SK-N-SH treated with all-trans-retinoic acid at 6 μM for 48 hours (cell line): ENCODE measurements at regions not wholly inside any gene's neighbourhood (a gene's known extent, or its start where the extent isn't known, plus 50 kb on each side); places are given as distances from the start of the nearest gene placed in this dataset.

Source experiments
- ARNTL ChIP-seq: fragments of 450-650 bp; formaldehyde crosslinking; IDR thresholded peaks from 2 replicates; pipeline ENCODE4 v1.5.0; 2020; ENCODE audit warnings: low read depth, mild to moderate bottlenecking, moderate library complexity, borderline replicate concordance
- CREB5 ChIP-seq: fragments of 250-450 bp; sonication (Bioruptor Pico); IDR thresholded peaks from 2 replicates; pipeline ENCODE4 v1.5.1; 2020; ENCODE audit warnings: low read depth, mild to moderate bottlenecking, moderate library complexity
- CSDC2 ChIP-seq: fragments of 250-450 bp; sonication (Bioruptor Pico); IDR thresholded peaks from 2 replicates; pipeline ENCODE4 v1.5.0; 2020; ENCODE audit warnings: mild to moderate bottlenecking, moderate library complexity
- OSR1 ChIP-seq: fragments of 250-450 bp; sonication (Bioruptor Pico); IDR thresholded peaks from 2 replicates; pipeline ENCODE4 v1.8.0; 2022; ENCODE audit warnings: moderate library complexity, mild to moderate bottlenecking, inconsistent platforms
- PATZ1 ChIP-seq: fragments of 250-450 bp; sonication (Bioruptor Pico); IDR thresholded peaks from 2 replicates; pipeline ENCODE4 v1.8.0; 2020; ENCODE audit warnings: mild to moderate bottlenecking, moderate library complexity, borderline replicate concordance
- RARB ChIP-seq: fragments of 250-450 bp; sonication (Bioruptor Pico); IDR thresholded peaks from 2 replicates; pipeline ENCODE4 v1.8.0; 2021; ENCODE audit warnings: mild to moderate bottlenecking, moderate library complexity
- SNAI2 ChIP-seq: fragments of 250-450 bp; sonication (Bioruptor Pico); IDR thresholded peaks from 2 replicates; pipeline ENCODE4 v1.5.0; 2020; ENCODE audit warnings: mild to moderate bottlenecking, moderate library complexity
- TCF4 ChIP-seq: fragments of 250-450 bp; sonication (Bioruptor Pico); IDR thresholded peaks from 2 replicates; pipeline ENCODE4 v1.8.0; 2021; ENCODE audit warnings: mild to moderate bottlenecking, moderate library complexity, borderline replicate concordance
- ZFP30 ChIP-seq: fragments of 450-650 bp; formaldehyde crosslinking; IDR thresholded peaks from 2 replicates; pipeline ENCODE4 v1.5.0; 2022; ENCODE audit warnings: mild to moderate bottlenecking, moderate library complexity
- ZNF8 ChIP-seq: fragments of 450-650 bp; formaldehyde crosslinking; IDR thresholded peaks from 2 replicates; pipeline ENCODE4 v1.5.0; 2020; ENCODE audit warnings: mild to moderate bottlenecking, moderate library complexity
- TF ChIP-seq, protein P1 (sequence below): fragments of 250-450 bp; sonication (Bioruptor Pico); IDR thresholded peaks from 2 replicates; pipeline ENCODE4 v1.8.0; 2021; ENCODE audit warnings: low read depth, mild to moderate bottlenecking, moderate library complexity, borderline replicate concordance

DNA sequence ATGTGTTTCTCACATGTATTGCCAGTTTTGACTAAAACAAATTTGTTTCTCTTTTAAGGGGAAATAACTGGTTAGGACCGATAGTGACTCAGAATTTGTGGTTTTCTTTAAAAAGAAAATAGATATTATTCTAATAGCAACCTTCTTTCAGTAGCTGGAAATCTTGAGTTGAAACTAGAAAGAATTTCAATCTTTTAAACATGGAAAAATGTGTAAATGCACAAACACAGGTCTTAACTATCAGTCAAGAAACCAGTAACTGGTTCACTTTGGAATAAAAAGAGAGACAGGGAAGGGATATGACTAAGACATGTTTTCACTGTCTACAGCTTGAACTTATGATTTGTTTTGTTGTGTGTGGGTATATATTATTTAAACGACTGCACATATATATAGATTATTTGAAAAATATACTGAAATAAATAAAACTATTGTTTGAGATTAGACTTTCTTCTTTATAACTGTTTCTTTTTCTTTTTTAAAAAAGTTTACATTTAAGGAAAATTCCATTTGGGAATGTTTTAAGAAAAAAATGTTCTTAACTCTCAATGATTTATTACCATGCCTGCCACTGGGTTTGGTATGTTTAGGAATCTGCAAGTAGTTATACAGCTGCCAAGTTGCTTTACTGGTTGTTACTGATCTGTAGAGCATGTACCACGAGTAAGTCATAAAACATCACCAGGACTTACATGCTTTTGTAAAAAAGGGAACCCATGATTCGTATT lies 753.3 kb upstream of the MARCKS start:
- no peak for TF ChIP-seq CSDC2
- no peak for TF ChIP-seq ZFP30 (CRISPR knock-in tag)
- TF ChIP-seq SNAI2, result no peak
- no peak for TF ChIP-seq ZNF8 (CRISPR knock-in tag)
- no peak for TF ChIP-seq TCF4
- TF ChIP-seq RARB (CRISPR knock-in tag), result no peak
- TF ChIP-seq, protein P1, sequence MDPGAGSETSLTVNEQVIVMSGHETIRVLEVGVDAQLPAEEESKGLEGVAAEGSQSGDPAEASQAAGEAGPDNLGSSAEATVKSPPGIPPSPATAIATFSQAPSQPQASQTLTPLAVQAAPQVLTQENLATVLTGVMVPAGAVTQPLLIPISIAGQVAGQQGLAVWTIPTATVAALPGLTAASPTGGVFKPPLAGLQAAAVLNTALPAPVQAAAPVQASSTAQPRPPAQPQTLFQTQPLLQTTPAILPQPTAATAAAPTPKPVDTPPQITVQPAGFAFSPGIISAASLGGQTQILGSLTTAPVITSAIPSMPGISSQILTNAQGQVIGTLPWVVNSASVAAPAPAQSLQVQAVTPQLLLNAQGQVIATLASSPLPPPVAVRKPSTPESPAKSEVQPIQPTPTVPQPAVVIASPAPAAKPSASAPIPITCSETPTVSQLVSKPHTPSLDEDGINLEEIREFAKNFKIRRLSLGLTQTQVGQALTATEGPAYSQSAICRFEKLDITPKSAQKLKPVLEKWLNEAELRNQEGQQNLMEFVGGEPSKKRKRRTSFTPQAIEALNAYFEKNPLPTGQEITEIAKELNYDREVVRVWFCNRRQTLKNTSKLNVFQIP (CRISPR knock-in tag), result no peak
- no peak for TF ChIP-seq CREB5
- TF ChIP-seq ARNTL (CRISPR knock-in tag), result no peak
- TF ChIP-seq OSR1 (CRISPR knock-in tag), result no peak
- no peak for TF ChIP-seq PATZ1
